VCaP (cell line): ENCODE measurements at regions not wholly inside any gene's neighbourhood (a gene's known extent, or its start where the extent isn't known, plus 50 kb on each side); places are given as distances from the start of the nearest gene placed in this dataset.

ENCODE experiments used
- H3K27ac ChIP-seq: fragments of 450-650 bp; 2 replicates; pipeline ENCODE4 v1.5.1; 2017
- CTCF ChIP-seq: fragments of 450-650 bp; conservative IDR thresholded peaks from 2 replicates; pipeline ENCODE4 v1.5.1; 2017; ENCODE audit warnings: mild to moderate bottlenecking, moderate library complexity

- no peak for TF ChIP-seq CTCF
Observed at GRCh38 chr18:78390952-78391348, 588.7 kb upstream of the SALL3 start.

DNA sequence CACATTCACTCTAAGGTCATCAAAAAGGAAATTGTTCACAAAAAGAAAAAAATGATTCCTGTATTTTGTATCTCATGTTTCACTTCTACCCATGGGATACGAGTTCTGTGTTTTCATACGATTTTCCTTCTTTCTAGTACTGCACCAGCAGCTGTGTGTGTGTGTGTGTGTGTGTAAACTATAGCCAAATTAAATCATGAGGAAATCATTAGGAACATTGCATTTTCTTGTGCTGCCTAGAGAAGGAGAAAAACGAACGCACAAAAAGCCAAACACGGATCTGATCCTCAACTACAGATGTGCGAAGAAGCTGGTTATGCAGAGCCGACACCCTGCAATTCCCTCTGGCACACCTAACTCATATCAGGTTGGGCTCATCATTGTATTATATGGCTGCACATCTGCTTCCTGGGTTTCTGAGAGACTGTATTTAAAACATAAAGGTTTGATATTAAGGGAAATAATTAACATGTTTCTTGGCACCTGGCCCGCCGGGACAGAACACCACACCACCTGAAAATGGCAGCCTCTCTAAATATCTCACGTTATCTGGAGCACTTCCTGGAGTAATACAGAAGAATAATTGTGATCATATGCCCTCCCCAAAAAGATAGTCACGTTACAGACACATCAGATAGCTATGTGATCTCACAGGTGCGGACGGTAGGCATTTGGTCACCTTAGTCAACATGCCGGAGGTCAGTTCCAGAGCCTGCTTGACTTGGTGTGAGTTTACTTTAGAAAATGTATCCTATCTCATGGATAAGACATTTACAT is 586.3 kb upstream of the SALL3 start:
- TF ChIP-seq CTCF = no peak
- H3K27ac ChIP-seq = peak overlapping the region; percentile 46

More at GRCh38 chr18:78390952-78391348, 588.7 kb upstream of the SALL3 start:
- no peak overlapping the region for H3K27ac ChIP-seq

DNA sequence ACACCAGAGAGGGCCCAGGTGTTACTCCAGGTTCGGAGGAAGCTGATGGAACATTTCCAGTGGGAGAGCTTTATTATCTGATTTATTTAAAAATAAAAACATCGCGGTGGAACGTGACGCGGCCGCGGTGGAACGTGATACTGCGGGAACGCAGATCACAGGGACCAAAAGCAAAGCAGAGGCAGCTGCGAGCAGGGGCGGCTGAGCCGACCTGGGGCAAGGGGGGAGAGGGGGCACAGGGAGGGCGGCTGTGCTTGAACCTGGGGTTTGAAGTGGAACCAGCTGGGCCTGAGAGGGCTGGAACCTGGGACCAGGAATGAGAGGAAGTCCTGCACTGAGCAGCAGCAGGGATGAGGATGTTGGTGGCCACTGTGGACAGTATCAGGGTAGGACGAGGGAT is 583.5 kb upstream of the SALL3 start:
- H3K27ac ChIP-seq = no peak overlapping the region
- TF ChIP-seq CTCF = no peak

DNA sequence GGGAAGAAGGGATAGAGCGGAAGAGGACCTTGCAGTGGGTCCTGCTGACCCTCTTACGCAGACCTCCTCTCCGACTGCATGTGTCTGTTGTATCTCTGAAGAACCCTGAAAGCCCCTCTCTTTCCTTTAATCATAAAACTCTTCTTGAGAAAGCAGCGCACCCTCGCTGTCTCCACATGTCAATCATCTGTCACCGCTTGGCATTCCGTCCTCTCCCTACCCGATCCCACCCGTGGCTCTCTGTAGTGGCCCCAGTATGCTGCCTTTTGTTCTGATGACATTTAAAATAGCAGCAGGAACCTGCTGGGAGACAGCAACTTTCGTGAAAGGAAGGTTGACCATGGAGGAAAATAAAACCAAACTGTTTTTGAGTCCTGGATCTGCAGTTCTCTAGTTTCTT is 582.9 kb upstream of the SALL3 start:
- TF ChIP-seq CTCF = no peak
- no peak overlapping the region for H3K27ac ChIP-seq

GRCh38 chr18:78399992-78400503 is 579.6 kb upstream of the SALL3 start:
- H3K27ac ChIP-seq = no peak overlapping the region
- no peak for TF ChIP-seq CTCF

DNA sequence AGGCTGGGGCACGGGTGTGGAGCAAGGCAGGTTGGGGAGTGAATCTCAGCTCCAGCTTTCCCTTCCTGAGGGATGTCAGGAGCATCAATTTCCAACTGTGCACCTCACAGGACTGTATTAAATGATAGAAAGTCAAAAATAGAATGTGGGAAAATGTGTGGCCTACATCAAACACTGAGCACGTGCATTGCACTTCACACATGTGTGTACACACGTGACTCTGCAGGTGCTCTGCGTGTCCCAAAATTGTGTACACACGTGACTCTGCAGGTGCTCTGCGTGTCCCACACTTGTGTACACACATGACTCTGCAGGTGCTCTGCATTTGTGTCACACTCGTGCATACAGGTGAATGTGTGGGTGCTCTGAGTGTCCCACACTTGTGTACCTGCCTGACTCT is 577.2 kb upstream of the SALL3 start:
- no peak for TF ChIP-seq CTCF
- no peak overlapping the region for H3K27ac ChIP-seq

DNA sequence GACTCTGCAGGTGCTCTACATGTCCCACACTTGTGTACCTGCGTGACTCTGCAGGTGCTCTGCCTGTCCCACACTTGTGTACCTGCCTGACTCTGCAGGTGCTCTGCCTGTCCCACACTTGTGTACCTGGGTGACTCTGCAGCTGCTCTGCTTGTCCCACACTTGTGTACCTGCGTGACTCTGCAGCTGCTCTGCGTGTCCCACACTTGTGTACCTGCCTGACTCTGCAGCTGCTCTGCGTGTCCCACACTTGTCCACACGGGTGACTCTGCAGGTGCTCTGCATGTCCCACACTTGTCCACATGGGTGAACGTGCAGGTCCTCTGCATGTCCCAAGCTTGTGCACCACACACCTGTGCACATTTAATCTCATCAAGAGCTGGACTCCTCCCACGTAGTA is 576.7 kb upstream of the SALL3 start:
- TF ChIP-seq CTCF = no peak

More for the DNA sequence above, 576.7 kb upstream of the SALL3 start:
- H3K27ac ChIP-seq = peak overlapping the region; percentile 14; the same call in 1 of the 2 replicates
